ENCODE measurements at regions not wholly inside any gene's neighbourhood (a gene's known extent, or its start where the extent isn't known, plus 50 kb on each side); places are given as distances from the start of the nearest gene placed in this dataset.

- intact Hi-C loops (cut with DNase I), result no loop called here
- WGBS, result 75% methylated on average over 6 of the region's 6 CpGs
Observed at GRCh38 chr3:83076041-83076440, 1314.6 kb upstream of the GBE1 start.

GRCh38 chr3:83074485-83074884 lies 1313.0 kb upstream of the GBE1 start:
- DNase-seq (no peak), ATAC-seq (no peak)
- Histone ChIP-seq H3K4me1 (ENCODE audit: control insufficient read depth, insufficient read depth, low read length) (no peaks in the 10 kb centered on the region), H3K27ac (ENCODE audit: low read length) (no peak overlapping the region), H3K4me3 (ENCODE audit: low read length) (no peak overlapping the region), H3K27me3 (ENCODE audit: control insufficient read depth, insufficient read depth) (no peaks in the 10 kb centered on the region), H3K9me3 (ENCODE audit: control insufficient read depth, low read length) (no peaks in the 10 kb centered on the region)
- intact Hi-C loops (cut with DNase I), result no loop called here

More at GRCh38 chr3:83076041-83076440, 1314.6 kb upstream of the GBE1 start:
- no peak overlapping the region for H3K4me3 ChIP-seq (ENCODE audit: low read length)
- no peaks in the 10 kb centered on the region for H3K27me3 ChIP-seq (ENCODE audit: control insufficient read depth, insufficient read depth)
- no peak for DNase-seq
- H3K4me1 ChIP-seq (ENCODE audit: control insufficient read depth, insufficient read depth, low read length), result no peaks in the 10 kb centered on the region
- H3K9me3 ChIP-seq (ENCODE audit: control insufficient read depth, low read length), result no peaks in the 10 kb centered on the region
- no peak overlapping the region for H3K27ac ChIP-seq (ENCODE audit: low read length)
- no peak for ATAC-seq

GRCh38 chr3:83065851-83066460 lies 1304.5 kb upstream of the GBE1 start:
- Histone ChIP-seq H3K27me3 (ENCODE audit: control insufficient read depth, insufficient read depth) (no peaks in the 10 kb centered on the region), H3K4me3 (ENCODE audit: low read length) (no peak overlapping the region), H3K9me3 (ENCODE audit: control insufficient read depth, low read length) (no peaks in the 10 kb centered on the region), H3K4me1 (ENCODE audit: control insufficient read depth, insufficient read depth, low read length) (no peaks in the 10 kb centered on the region), H3K27ac (ENCODE audit: low read length) (no peak overlapping the region)
- 59% methylated on average over 2 of the region's 2 CpGs for WGBS
- ATAC-seq, result no peak
- DNase-seq, result no peak
- intact Hi-C loops (cut with DNase I), result no loop called here

- no peak for DNase-seq
- H3K4me1 ChIP-seq (ENCODE audit: control insufficient read depth, insufficient read depth, low read length), result no peaks in the 10 kb centered on the region
- WGBS, result 52% methylated on average over 2 of the region's 2 CpGs
- H3K27me3 ChIP-seq (ENCODE audit: control insufficient read depth, insufficient read depth), result no peaks in the 10 kb centered on the region
- H3K9me3 ChIP-seq (ENCODE audit: control insufficient read depth, low read length), result no peaks in the 10 kb centered on the region
- no peak overlapping the region for H3K27ac ChIP-seq (ENCODE audit: low read length)
- no peak for ATAC-seq
- intact Hi-C loops (cut with DNase I), result no loop called here
- H3K4me3 ChIP-seq (ENCODE audit: low read length), result no peak overlapping the region
Observed at GRCh38 chr3:83063446-83063845, 1302.0 kb upstream of the GBE1 start.

GRCh38 chr3:83048556-83048955 lies 1287.1 kb upstream of the GBE1 start:
- H3K4me3 ChIP-seq (ENCODE audit: low read length), result no peak overlapping the region
- 39% methylated on average over 2 of the region's 2 CpGs for WGBS
- H3K27ac ChIP-seq (ENCODE audit: low read length), result no peak overlapping the region
- no peaks in the 10 kb centered on the region for H3K9me3 ChIP-seq (ENCODE audit: control insufficient read depth, low read length)
- no peaks in the 10 kb centered on the region for H3K27me3 ChIP-seq (ENCODE audit: control insufficient read depth, insufficient read depth)
- no peaks in the 10 kb centered on the region for H3K4me1 ChIP-seq (ENCODE audit: control insufficient read depth, insufficient read depth, low read length)
- DNase-seq (no peak), ATAC-seq (no peak)
- intact Hi-C loops (cut with DNase I), result no loop called here

- ATAC-seq (no peak), DNase-seq (no peak)
- Histone ChIP-seq H3K4me3 (ENCODE audit: low read length) (no peak overlapping the region), H3K9me3 (ENCODE audit: control insufficient read depth, low read length) (no peaks in the 10 kb centered on the region), H3K27me3 (ENCODE audit: control insufficient read depth, insufficient read depth) (no peaks in the 10 kb centered on the region), H3K4me1 (ENCODE audit: control insufficient read depth, insufficient read depth, low read length) (no peaks in the 10 kb centered on the region), H3K27ac (ENCODE audit: low read length) (no peak overlapping the region)
- intact Hi-C loops (cut with DNase I), result no loop called here
- 19% methylated on average over 1 of the region's 1 CpG for WGBS
Observed at GRCh38 chr3:83039422-83039821, 1278.0 kb upstream of the GBE1 start.

GRCh38 chr3:83035704-83036010 lies 1274.2 kb upstream of the GBE1 start:
- H3K27me3 ChIP-seq (ENCODE audit: control insufficient read depth, insufficient read depth), result no peaks in the 10 kb centered on the region
- no peaks in the 10 kb centered on the region for H3K4me1 ChIP-seq (ENCODE audit: control insufficient read depth, insufficient read depth, low read length)
- 79% methylated on average over 2 of the region's 2 CpGs for WGBS
- no peak overlapping the region for H3K27ac ChIP-seq (ENCODE audit: low read length)
- no peaks in the 10 kb centered on the region for H3K9me3 ChIP-seq (ENCODE audit: control insufficient read depth, low read length)
- no peak overlapping the region for H3K4me3 ChIP-seq (ENCODE audit: low read length)
- DNase-seq (no peak), ATAC-seq (no peak)
- intact Hi-C loops (cut with DNase I), result no loop called here

- Histone ChIP-seq H3K27ac (ENCODE audit: low read length) (no peak overlapping the region), H3K27me3 (ENCODE audit: control insufficient read depth, insufficient read depth) (no peaks in the 10 kb centered on the region), H3K9me3 (ENCODE audit: control insufficient read depth, low read length) (no peaks in the 10 kb centered on the region), H3K4me1 (ENCODE audit: control insufficient read depth, insufficient read depth, low read length) (no peaks in the 10 kb centered on the region), H3K4me3 (ENCODE audit: low read length) (no peak overlapping the region)
- no peak for ATAC-seq
- intact Hi-C loops (cut with DNase I), result no loop called here
- WGBS, result 94% methylated on average over 16 of the region's 16 CpGs
- DNase-seq, result peak in 2 of 3 donors; percentile 21 to 28
Observed at GRCh38 chr3:83034806-83035703, 1273.6 kb upstream of the GBE1 start.

GRCh38 chr3:83033133-83033532 lies 1271.7 kb upstream of the GBE1 start:
- H3K27me3 ChIP-seq (ENCODE audit: control insufficient read depth, insufficient read depth), result no peaks in the 10 kb centered on the region
- H3K27ac ChIP-seq (ENCODE audit: low read length), result no peak overlapping the region
- no peak for DNase-seq
- no peaks in the 10 kb centered on the region for H3K4me1 ChIP-seq (ENCODE audit: control insufficient read depth, insufficient read depth, low read length)
- H3K9me3 ChIP-seq (ENCODE audit: control insufficient read depth, low read length), result no peaks in the 10 kb centered on the region
- H3K4me3 ChIP-seq (ENCODE audit: low read length), result no peak overlapping the region
- intact Hi-C loops (cut with DNase I), result no loop called here
- ATAC-seq, result no peak

GRCh38 chr3:83023086-83023485 lies 1261.6 kb upstream of the GBE1 start:
- Histone ChIP-seq H3K27ac (ENCODE audit: low read length) (no peak overlapping the region), H3K4me3 (ENCODE audit: low read length) (no peak overlapping the region), H3K9me3 (ENCODE audit: control insufficient read depth, low read length) (no peaks in the 10 kb centered on the region), H3K27me3 (ENCODE audit: control insufficient read depth, insufficient read depth) (no peaks in the 10 kb centered on the region), H3K4me1 (ENCODE audit: control insufficient read depth, insufficient read depth, low read length) (no peaks in the 10 kb centered on the region)
- intact Hi-C loops (cut with DNase I), result no loop called here
- DNase-seq, result no peak
- no peak for ATAC-seq
- 75% methylated on average over 3 of the region's 3 CpGs for WGBS

- intact Hi-C loops (cut with DNase I), result no loop called here
- 63% methylated on average over 4 of the region's 4 CpGs for WGBS
- DNase-seq (no peak), ATAC-seq (no peak)
- Histone ChIP-seq H3K9me3 (ENCODE audit: control insufficient read depth, low read length) (no peaks in the 10 kb centered on the region), H3K27me3 (ENCODE audit: control insufficient read depth, insufficient read depth) (no peaks in the 10 kb centered on the region), H3K27ac (ENCODE audit: low read length) (no peak overlapping the region), H3K4me1 (ENCODE audit: control insufficient read depth, insufficient read depth, low read length) (no peaks in the 10 kb centered on the region), H3K4me3 (ENCODE audit: low read length) (no peak overlapping the region)
Observed at GRCh38 chr3:83011481-83011880, 1250.0 kb upstream of the GBE1 start.

Data from right cardiac atrium (tissue), 5 donors.